WTC11 (cell line): ENCODE measurements at regions not wholly inside any gene's neighbourhood (a gene's known extent, or its start where the extent isn't known, plus 50 kb on each side); places are given as distances from the start of the nearest gene placed in this dataset.

Experiments used
- CBFB ChIP-seq: sonication (generic); formaldehyde crosslinking; IDR thresholded peaks from 2 replicates; pipeline ENCODE4 v1.8.1; 2022; ENCODE audit warnings: mild to moderate bottlenecking, low read depth, missing genetic modification reagents
- CREB1 ChIP-seq: sonication (generic); formaldehyde crosslinking; IDR thresholded peaks from 2 replicates; pipeline ENCODE4 v1.8.0; 2023; ENCODE audit warnings: mild to moderate bottlenecking, missing genetic modification reagents
- NFYB ChIP-seq: sonication (generic); formaldehyde crosslinking; conservative IDR thresholded peaks from 2 replicates; pipeline ENCODE4 v1.8.0; 2022; ENCODE audit warnings: low read depth, missing genetic modification reagents
- SMAD3 ChIP-seq: sonication (generic); formaldehyde crosslinking; IDR thresholded peaks from 2 replicates; pipeline ENCODE4 v1.8.0; 2022; ENCODE audit warnings: missing genetic modification reagents, mild to moderate bottlenecking, borderline replicate concordance
- TF ChIP-seq, protein P1 (sequence below): fragments of 200-600 bp; IDR thresholded peaks from 2 replicates; pipeline ENCODE4 v1.8.0; 2022; ENCODE audit warnings: antibody characterized with exemption
- TF ChIP-seq, protein P2 (sequence below): sonication (generic); formaldehyde crosslinking; IDR thresholded peaks from 2 replicates; pipeline ENCODE4 v1.8.1; 2023; ENCODE audit warnings: mild to moderate bottlenecking, missing genetic modification reagents, moderate library complexity
- TF ChIP-seq, protein P3 (sequence below): sonication (generic); formaldehyde crosslinking; IDR thresholded peaks from 2 replicates; pipeline ENCODE4 v1.8.0; 2023; ENCODE audit warnings: missing genetic modification reagents, mild to moderate bottlenecking, borderline replicate concordance
- TF ChIP-seq, protein P4 (sequence below): sonication (generic); formaldehyde crosslinking; IDR thresholded peaks from 2 replicates; pipeline ENCODE4 v1.8.0; 2022; ENCODE audit warnings: mild to moderate bottlenecking, missing genetic modification reagents
- TF ChIP-seq, protein P5 (sequence below): sonication (generic); formaldehyde crosslinking; IDR thresholded peaks from 2 replicates; pipeline ENCODE4 v1.8.1; 2023; ENCODE audit warnings: mild to moderate bottlenecking, missing genetic modification reagents

DNA sequence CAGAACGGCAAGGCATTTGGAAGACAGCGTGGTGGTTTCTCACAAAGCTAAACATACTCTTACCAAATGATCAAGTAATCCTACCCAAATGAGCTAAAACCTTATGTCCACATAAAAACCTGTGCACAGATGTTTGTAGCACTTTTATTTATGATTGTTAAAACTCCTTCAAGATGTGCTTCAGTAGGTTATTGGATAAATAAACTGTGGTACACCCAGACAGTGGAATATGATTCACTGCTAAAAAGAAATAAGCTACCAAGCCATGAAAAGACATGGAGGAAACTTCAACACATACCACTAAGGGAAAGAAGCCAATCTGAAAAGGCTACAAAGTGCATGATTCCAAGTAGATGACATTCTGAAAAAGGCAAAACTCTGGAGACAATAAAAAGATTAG, 94.2 kb downstream of the FOXD1 start:
- TF ChIP-seq, protein P1, sequence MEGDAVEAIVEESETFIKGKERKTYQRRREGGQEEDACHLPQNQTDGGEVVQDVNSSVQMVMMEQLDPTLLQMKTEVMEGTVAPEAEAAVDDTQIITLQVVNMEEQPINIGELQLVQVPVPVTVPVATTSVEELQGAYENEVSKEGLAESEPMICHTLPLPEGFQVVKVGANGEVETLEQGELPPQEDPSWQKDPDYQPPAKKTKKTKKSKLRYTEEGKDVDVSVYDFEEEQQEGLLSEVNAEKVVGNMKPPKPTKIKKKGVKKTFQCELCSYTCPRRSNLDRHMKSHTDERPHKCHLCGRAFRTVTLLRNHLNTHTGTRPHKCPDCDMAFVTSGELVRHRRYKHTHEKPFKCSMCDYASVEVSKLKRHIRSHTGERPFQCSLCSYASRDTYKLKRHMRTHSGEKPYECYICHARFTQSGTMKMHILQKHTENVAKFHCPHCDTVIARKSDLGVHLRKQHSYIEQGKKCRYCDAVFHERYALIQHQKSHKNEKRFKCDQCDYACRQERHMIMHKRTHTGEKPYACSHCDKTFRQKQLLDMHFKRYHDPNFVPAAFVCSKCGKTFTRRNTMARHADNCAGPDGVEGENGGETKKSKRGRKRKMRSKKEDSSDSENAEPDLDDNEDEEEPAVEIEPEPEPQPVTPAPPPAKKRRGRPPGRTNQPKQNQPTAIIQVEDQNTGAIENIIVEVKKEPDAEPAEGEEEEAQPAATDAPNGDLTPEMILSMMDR, result no peak
- TF ChIP-seq, protein P2, sequence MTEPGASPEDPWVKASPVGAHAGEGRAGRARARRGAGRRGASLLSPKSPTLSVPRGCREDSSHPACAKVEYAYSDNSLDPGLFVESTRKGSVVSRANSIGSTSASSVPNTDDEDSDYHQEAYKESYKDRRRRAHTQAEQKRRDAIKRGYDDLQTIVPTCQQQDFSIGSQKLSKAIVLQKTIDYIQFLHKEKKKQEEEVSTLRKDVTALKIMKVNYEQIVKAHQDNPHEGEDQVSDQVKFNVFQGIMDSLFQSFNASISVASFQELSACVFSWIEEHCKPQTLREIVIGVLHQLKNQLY, result no peak
- TF ChIP-seq, protein P3, sequence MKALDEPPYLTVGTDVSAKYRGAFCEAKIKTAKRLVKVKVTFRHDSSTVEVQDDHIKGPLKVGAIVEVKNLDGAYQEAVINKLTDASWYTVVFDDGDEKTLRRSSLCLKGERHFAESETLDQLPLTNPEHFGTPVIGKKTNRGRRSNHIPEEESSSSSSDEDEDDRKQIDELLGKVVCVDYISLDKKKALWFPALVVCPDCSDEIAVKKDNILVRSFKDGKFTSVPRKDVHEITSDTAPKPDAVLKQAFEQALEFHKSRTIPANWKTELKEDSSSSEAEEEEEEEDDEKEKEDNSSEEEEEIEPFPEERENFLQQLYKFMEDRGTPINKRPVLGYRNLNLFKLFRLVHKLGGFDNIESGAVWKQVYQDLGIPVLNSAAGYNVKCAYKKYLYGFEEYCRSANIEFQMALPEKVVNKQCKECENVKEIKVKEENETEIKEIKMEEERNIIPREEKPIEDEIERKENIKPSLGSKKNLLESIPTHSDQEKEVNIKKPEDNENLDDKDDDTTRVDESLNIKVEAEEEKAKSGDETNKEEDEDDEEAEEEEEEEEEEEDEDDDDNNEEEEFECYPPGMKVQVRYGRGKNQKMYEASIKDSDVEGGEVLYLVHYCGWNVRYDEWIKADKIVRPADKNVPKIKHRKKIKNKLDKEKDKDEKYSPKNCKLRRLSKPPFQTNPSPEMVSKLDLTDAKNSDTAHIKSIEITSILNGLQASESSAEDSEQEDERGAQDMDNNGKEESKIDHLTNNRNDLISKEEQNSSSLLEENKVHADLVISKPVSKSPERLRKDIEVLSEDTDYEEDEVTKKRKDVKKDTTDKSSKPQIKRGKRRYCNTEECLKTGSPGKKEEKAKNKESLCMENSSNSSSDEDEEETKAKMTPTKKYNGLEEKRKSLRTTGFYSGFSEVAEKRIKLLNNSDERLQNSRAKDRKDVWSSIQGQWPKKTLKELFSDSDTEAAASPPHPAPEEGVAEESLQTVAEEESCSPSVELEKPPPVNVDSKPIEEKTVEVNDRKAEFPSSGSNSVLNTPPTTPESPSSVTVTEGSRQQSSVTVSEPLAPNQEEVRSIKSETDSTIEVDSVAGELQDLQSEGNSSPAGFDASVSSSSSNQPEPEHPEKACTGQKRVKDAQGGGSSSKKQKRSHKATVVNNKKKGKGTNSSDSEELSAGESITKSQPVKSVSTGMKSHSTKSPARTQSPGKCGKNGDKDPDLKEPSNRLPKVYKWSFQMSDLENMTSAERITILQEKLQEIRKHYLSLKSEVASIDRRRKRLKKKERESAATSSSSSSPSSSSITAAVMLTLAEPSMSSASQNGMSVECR (CRISPR knock-in tag), result no peak
- TF ChIP-seq NFYB (CRISPR knock-in tag) (no peak), CBFB (CRISPR knock-in tag) (no peak), CREB1 (CRISPR knock-in tag) (no peak), SMAD3 (CRISPR knock-in tag) (no peak)
- TF ChIP-seq, protein P4, sequence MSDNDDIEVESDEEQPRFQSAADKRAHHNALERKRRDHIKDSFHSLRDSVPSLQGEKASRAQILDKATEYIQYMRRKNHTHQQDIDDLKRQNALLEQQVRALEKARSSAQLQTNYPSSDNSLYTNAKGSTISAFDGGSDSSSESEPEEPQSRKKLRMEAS (CRISPR knock-in tag), result no peak
- TF ChIP-seq, protein P5, sequence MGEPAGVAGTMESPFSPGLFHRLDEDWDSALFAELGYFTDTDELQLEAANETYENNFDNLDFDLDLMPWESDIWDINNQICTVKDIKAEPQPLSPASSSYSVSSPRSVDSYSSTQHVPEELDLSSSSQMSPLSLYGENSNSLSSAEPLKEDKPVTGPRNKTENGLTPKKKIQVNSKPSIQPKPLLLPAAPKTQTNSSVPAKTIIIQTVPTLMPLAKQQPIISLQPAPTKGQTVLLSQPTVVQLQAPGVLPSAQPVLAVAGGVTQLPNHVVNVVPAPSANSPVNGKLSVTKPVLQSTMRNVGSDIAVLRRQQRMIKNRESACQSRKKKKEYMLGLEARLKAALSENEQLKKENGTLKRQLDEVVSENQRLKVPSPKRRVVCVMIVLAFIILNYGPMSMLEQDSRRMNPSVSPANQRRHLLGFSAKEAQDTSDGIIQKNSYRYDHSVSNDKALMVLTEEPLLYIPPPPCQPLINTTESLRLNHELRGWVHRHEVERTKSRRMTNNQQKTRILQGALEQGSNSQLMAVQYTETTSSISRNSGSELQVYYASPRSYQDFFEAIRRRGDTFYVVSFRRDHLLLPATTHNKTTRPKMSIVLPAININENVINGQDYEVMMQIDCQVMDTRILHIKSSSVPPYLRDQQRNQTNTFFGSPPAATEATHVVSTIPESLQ (CRISPR knock-in tag), result no peak
